GM12865 (cell line): ENCODE measurements at regions not wholly inside any gene's neighbourhood (a gene's known extent, or its start where the extent isn't known, plus 50 kb on each side); places are given as distances from the start of the nearest gene placed in this dataset.
A peak's percentile ranks its signal among the peaks of the same experiment; 100 is the strongest.
"Not testable (repeated sequence)": the region's sequence is repeated elsewhere in the genome, so short reads cannot be mapped to it uniquely, and the experiment has no call there.

Experiments
- DNase-seq: peaks from one replicate; pipeline ENCODE4 v3.0.0; 2010; ENCODE audit warnings: low read depth
- H3K4me3 ChIP-seq: 2 replicates; pipeline ENCODE4 v1.5.1; 2011; ENCODE audit warnings: mild to moderate bottlenecking, low read depth, low read length, control low read depth
- TF ChIP-seq, protein P1 (sequence below): IDR thresholded peaks from 2 replicates; pipeline ENCODE4 v1.5.1; 2011; ENCODE audit warnings: low read length, control low read depth, low read depth, inconsistent platforms; ENCODE audit not compliant: insufficient read depth; ENCODE audit errors: missing control alignments

DNA sequence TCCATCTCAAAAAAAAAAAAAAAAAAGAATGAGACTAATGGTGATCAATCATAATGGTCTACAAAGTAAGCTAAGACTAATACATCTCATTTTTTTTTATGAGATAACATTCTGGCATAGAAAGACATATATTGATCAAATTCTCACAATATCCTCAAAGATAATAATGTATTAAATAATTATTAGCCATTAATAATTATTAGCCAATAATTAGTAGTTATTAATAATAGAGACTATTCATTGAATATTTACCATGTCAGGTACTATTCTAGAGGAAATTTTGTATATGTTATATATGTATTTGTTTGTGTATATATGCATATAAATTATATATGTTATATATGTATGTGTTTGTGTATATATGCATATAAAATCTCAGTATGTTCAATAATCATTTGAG lies 137.7 kb upstream of the PTBP2 start:
- DNase-seq = no peak
- TF ChIP-seq, protein P1, sequence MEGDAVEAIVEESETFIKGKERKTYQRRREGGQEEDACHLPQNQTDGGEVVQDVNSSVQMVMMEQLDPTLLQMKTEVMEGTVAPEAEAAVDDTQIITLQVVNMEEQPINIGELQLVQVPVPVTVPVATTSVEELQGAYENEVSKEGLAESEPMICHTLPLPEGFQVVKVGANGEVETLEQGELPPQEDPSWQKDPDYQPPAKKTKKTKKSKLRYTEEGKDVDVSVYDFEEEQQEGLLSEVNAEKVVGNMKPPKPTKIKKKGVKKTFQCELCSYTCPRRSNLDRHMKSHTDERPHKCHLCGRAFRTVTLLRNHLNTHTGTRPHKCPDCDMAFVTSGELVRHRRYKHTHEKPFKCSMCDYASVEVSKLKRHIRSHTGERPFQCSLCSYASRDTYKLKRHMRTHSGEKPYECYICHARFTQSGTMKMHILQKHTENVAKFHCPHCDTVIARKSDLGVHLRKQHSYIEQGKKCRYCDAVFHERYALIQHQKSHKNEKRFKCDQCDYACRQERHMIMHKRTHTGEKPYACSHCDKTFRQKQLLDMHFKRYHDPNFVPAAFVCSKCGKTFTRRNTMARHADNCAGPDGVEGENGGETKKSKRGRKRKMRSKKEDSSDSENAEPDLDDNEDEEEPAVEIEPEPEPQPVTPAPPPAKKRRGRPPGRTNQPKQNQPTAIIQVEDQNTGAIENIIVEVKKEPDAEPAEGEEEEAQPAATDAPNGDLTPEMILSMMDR = no peak
- H3K4me3 ChIP-seq = no peak overlapping the region

DNA sequence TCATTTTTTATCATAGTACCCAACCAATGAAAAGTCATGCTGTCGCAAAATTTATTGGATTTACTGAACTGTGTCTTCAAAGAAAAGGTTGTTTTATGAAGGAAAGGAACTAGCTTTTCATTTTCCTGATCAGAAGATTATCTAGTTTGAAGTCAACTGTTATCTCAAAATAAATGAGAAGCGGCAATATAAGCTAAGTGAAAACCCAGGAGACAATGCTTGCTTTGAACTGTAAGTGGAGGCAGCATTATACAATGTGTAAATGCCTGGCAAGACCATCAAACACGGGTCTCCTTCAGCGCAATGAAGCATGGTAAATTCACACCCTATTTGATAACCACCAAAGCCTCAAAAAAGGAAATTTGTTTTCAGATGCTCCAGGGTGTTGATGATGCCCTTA lies 134.4 kb upstream of the PTBP2 start:
- DNase-seq = no peak
- TF ChIP-seq, protein P1 = no peak
- H3K4me3 ChIP-seq = no peak overlapping the region

DNA sequence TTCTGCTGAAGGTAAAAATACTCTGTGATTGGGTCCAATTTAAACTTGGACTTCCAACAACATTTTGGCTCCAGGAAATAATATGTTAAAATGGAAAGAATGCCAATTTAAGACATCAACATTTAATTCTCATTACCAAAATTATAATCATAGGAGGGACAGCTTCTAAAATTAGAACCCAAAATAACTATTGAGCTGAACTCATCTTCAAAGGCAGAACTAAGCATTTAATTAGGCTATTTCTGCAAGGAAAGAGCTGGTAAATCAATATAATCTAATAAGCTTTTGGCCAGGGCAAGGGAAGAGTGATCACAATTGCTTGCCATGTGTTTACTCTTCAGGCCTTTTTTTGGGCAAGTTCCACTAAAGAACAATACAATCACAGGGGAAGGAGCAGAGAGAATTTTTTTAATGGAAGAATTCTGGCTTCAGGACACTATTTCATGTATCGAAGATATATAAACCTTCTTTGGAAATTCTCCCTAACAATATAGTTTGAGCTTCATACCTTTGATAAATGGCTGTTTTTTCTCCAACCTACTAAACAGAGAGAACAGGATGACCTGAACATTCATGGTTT lies 133.1 kb upstream of the PTBP2 start:
- TF ChIP-seq, protein P1 = no peak
- no peak for DNase-seq
- no peak overlapping the region for H3K4me3 ChIP-seq

DNA sequence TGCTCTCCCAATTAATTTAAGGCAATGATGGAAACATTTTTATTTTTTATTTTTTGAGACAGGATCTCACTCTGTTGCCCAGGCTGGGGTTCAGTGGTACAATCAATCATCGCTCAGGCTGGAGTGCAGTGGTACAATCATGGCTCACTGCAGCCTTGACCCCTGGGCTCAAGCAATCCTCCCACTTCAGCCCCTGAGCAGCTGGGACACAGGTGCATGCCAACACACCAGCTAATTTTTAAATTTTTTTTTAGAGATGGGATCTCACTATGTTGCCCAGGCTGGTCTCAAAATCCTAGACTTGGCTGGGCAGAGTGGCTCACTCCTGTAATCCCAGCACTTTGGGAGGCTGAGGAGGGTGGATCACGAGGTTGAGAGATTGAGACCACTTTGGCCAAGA lies 126.1 kb upstream of the PTBP2 start:
- H3K4me3 ChIP-seq, DNase-seq: not testable (repeated sequence)

DNA sequence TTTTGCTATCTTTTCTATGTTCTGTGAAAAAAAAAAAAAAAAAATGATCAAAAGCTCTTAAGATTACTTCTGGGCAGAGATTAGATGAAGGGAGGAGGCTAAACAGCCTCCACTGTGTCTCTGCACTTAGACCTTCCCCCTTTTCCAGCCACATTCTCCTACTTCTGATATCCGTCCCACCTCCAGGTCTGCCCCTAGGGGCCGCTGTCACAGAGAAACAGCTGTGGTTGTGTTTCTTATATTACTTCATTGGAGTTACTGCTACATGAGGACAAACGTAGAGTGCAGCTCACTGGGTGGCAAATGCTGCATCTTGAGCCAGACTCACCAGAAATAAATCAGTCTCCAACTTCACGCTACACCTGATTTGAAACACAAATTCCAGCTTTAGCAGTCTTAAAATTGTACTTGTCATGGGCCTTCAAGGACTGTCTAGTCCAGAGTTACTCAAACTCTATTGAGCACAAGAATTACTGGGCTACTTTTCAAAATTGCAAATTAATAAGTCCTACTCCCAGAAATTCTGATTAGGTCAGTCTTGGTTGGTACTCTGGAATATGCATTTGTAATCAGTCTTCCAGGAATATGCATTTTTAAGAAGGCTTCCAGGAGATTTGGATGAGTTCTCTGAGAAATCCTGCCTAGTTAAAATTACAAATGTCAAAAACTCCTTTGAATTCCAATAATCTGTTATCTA lies 125.2 kb upstream of the PTBP2 start:
- TF ChIP-seq, protein P1 = peak; percentile 56
- DNase-seq = peak; percentile 32
- no peak overlapping the region for H3K4me3 ChIP-seq

DNA sequence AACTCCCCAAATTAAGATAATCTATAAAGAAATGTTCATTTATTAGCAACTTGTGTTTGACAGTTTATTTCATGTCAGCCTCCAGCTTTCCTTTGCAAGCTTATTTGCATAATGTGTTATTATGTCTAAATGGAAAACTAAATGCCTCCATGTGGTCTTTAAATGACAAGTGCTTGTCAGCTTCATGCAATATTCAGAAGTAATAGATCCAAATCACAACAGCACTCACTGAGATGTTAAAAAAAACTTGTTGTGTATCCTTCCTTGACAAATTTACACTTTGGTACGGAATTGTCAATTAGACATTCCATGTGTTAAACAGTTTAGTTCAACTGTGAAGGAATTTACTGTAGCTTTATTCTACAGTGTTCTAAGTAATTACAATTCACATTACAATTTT lies 124.4 kb upstream of the PTBP2 start:
- H3K4me3 ChIP-seq = no peak overlapping the region
- TF ChIP-seq, protein P1 = no peak
- DNase-seq = no peak

DNA sequence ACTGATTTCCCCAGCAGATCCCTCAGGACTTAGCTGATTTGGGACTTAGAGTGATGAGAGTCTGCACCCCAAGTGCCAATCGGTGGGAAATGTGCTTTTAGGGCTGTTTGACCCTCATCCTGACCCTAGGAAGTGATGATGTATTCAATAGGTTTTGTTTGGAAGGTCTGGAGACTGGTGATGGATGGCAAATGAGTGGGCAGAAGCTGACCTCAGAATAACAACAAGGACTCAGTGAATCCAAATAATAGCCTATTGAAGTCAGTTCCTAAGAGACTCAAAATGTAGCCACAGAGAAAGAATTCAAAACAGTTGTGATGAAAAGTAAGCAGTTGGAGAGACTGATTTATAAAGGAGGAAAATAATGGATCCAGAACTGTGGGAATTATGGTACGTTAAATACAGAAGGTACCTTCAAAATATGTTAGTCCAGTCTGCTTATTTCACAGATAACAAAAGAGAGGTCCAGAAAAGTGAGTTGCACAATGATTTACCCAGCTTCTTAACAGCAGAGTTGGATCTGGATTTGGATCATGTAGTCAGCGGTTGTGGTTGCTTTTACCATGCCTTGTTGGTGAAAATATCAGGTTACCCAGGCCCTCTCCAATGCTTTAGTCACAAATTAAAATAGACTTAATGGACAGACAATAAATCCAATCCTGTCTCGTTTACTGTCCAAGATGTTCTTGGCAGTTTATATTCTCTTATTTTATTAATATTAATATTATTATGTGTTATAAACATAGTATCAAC lies 123.0 kb upstream of the PTBP2 start:
- TF ChIP-seq, protein P1 = no peak
- DNase-seq = no peak
- H3K4me3 ChIP-seq = no peak overlapping the region

DNA sequence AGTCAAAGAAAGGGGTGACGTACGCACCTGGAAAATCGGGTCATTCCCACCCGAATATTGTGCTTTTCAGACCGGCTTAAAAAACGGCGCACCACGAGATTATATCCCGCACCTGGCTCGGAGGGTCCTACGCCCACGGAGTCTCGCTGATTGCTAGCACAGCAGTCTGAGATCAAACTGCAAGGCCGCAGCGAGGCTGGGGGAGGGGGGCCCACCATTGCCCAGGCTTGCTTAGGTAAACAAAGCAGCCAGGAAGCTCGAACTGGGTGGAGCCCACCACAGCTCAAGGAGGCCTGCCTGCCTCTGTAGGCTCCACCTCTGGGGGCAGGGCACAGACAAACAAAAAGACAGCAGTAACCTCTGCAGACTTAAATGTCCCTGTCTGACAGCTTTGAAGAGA lies 117.0 kb upstream of the PTBP2 start:
- not testable (repeated sequence) for H3K4me3 ChIP-seq, DNase-seq

DNA sequence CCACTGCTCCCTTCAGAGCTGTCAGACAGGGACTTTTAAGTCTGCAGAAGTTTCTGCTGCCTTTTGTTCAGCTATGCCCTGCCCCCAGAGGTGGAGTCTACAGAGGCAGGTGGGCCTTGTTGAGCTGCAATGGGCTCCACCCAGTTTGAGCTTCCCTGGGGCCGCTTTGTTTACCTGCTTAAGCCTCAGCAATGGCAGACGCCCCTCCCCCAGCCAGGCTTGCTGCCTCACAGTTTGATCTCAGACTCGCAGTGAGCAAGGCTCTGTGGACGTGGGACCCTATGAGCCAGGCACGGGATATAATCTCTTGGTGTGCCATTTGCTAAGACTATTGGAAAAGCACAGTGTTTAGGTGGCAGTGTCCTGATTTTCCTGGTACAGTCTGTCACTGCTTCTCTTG lies 104.2 kb upstream of the PTBP2 start:
- not testable (repeated sequence) for DNase-seq, H3K4me3 ChIP-seq
